ENCODE measurements at regions not wholly inside any gene's neighbourhood (a gene's known extent, or its start where the extent isn't known, plus 50 kb on each side); places are given as distances from the start of the nearest gene placed in this dataset.

DNA sequence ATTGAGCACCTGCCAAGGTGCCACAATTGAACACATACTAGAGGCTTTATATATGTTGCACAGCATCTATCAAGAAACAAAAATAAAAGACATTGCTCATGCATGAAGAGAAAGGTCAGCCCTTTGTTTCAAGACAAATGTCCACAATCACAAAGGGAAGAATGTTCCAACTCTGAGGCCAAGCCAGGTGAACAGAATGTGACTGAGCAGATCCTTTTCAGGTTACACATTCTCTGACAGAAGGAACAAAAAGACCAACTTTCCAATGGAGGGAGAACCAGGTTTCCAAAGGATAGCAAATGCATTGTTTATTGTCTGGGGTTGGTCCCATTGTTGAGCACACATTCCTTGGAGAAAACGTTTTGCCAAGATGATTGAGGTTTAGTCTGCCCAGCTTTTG is 50.2 kb upstream of the FAM174B start:
- peaks cover 6 to 14% of the 10 kb centered on the region in 2 donors for H3K27me3 Mint-ChIP-seq
- H3K36me3 Mint-ChIP-seq, result no peaks in the 10 kb centered on the region
- H3K4me3 Mint-ChIP-seq, result no peak overlapping the region
- DNase-seq (ENCODE audit: low spot score), result no peak
- ATAC-seq, result no peak
- no peak overlapping the region for H3K27ac Mint-ChIP-seq
- no peaks in the 10 kb centered on the region for H3K9me3 Mint-ChIP-seq
- peaks cover 0 to 3% of the 10 kb centered on the region in 2 donors for H3K4me1 Mint-ChIP-seq (ENCODE audit: low read depth in 2 of 2)

DNA sequence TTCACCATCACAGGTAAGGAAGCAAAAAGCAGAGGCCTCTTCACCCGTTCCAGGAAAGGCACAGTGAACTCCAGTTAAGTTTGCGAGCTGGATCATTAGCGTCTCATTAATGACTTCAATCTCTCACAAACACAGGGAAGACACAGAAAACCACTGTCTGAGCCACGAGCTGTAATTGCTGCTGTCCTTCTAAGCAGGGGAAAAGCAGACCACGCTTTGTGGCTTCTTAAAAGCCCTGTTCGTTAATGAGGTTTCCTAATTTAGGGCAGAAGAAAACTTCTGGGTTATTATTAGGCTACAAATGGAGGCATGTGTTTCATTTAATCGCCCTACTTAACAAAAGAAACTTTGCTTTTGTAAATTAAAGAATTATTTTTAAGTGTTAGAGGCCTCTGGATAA is 50.6 kb upstream of the FAM174B start:
- no peaks in the 10 kb centered on the region for H3K36me3 Mint-ChIP-seq
- no peak for DNase-seq (ENCODE audit: low spot score)
- no peak overlapping the region for H3K4me3 Mint-ChIP-seq
- no peaks in the 10 kb centered on the region for H3K9me3 Mint-ChIP-seq
- peaks cover 6 to 11% of the 10 kb centered on the region in 2 donors for H3K27me3 Mint-ChIP-seq
- H3K4me1 Mint-ChIP-seq (ENCODE audit: low read depth in 2 of 2), result peaks cover 0 to 3% of the 10 kb centered on the region in 2 donors
- ATAC-seq, result no peak
- no peak overlapping the region for H3K27ac Mint-ChIP-seq

DNA sequence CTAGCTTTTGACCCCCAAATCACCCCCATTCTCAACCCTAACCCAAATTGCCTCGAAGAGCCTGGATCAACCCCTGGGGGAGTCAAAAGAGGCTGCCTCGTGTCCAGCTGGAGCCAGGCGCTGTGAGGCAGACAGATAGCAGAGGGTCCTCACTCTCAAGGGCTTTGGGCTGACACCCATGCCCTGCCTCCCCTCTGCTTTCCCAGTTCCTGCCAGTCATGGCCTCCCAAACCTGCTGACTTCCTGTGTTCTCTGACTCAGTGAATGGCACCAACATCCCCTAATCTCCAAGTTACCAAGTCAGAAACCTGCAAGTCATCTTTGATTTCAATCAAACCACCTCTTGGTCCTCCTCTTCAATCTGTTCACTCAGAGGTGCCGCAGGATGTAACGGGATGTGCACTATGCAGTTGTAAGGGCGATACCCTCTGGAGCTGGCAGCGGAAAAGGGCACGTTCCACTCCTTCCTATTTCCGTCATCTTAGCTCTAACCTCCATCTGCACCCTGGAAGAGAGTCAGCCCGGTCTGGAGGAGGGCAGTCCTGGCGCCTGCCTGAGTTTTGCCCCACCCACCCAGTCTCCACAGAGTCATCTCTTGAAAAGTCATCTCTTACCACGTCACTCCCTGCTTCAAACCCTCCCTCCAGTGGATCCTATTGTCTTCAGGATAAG is 52.4 kb upstream of the FAM174B start:
- no peak overlapping the region for H3K27ac Mint-ChIP-seq
- ATAC-seq, result no peak

DNA sequence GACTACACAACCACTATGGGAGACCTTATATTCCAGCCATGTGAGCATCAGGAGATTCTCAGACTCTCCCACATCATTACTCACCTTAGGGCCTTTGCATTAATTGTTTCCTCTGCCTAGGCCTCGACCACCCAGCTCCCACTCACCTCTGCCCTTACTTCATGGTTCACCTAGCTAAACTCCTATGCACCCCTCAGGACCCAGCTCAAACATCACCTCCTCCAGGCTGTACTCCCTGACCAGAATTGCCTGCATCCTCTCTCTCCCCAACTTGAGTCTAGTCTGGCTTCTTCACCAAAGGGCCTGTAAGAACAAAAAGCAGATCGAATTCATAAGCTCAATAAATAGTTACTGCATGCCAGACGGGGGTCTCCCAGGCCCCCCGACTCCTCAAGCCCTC is 53.1 kb upstream of the FAM174B start:
- Mint-ChIP-seq H3K9me3 (no peaks in the 10 kb centered on the region), H3K36me3 (no peaks in the 10 kb centered on the region), H3K27ac (no peak overlapping the region), H3K4me3 (no peak overlapping the region), H3K4me1 (ENCODE audit: low read depth in 2 of 2) (peaks cover 0 to 3% of the 10 kb centered on the region in 2 donors), H3K27me3 (peaks cover 10 to 13% of the 10 kb centered on the region in 2 donors)
- DNase-seq (ENCODE audit: low spot score), result no peak
- peak in 1 of 2 donors; percentile 14 for ATAC-seq

More for the DNA sequence above, 52.4 kb upstream of the FAM174B start:
- Mint-ChIP-seq H3K4me1 (ENCODE audit: low read depth in 2 of 2) (peaks cover 0 to 3% of the 10 kb centered on the region in 2 donors), H3K36me3 (no peaks in the 10 kb centered on the region), H3K27me3 (peaks cover 6 to 18% of the 10 kb centered on the region in 2 donors), H3K4me3 (no peak overlapping the region), H3K9me3 (no peaks in the 10 kb centered on the region)
- DNase-seq (ENCODE audit: low spot score), result no peak

DNA sequence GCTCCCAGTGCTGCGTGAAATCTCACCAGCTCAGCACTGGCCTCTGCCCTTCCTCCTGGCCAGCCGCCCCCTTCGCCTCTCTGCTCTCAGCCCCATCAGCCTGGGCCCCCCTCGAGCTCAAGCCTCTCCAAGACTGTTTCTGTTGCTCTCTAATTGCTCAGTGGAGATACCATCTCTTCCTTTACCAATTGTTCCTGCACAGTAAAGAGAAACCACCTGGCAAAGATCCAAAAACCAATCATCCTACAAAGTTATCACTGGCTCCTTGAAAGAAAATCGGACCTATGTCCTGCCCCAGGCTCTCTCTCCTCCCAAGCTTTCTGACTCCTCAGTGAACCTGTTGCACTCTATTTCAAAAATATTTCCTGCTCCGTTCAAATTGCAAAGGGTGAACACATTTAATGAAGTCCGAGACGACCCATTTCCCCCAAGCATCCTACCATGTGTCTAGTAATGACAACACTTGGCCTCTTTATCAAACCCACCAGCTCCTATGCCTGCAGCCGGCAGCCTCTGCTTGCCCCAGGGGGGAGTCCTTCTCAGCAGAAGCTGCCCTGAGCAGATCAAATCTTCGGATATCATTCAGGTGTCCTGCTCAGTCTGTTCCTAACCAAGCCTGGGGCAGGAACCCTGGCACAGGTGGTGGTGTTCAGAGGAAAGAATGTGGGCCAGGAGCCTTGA is 53.7 kb upstream of the FAM174B start:
- peaks cover 0 to 6% of the 10 kb centered on the region in 2 donors for H3K4me1 Mint-ChIP-seq (ENCODE audit: low read depth in 2 of 2)
- peaks cover 13 to 19% of the 10 kb centered on the region in 2 donors for H3K27me3 Mint-ChIP-seq
- no peak overlapping the region for H3K27ac Mint-ChIP-seq
- H3K36me3 Mint-ChIP-seq, result no peaks in the 10 kb centered on the region
- no peak for DNase-seq (ENCODE audit: low spot score)
- no peak for ATAC-seq
- no peak overlapping the region for H3K4me3 Mint-ChIP-seq
- H3K9me3 Mint-ChIP-seq, result no peaks in the 10 kb centered on the region

DNA sequence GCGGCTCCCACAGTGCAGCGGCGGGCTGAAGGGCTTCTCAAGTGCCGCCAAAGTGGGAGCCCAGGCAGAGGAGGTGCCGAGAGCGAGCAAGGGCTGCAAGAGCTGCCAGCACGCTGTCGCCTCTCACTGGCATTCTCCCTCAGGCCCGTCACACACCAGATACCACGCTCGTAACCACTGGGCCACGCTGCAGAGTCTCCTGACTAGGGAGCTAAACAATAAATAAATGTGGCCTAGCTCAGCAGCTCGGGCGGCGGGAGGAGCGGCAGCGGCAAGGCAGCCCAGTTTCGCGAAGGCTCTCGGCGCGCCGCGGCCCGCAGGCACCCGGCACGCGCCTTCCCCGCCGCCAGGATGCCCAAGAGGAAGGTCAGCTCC is 55.9 kb upstream of the FAM174B start:
- Mint-ChIP-seq H3K27me3 (peaks cover 13 to 31% of the 10 kb centered on the region in 2 donors), H3K4me1 (ENCODE audit: low read depth in 2 of 2) (peaks cover 4 to 11% of the 10 kb centered on the region in 2 donors), H3K36me3 (no peaks in the 10 kb centered on the region), H3K9me3 (no peaks in the 10 kb centered on the region), H3K4me3 (no peak overlapping the region), H3K27ac (no peak overlapping the region)
- ATAC-seq (no peak), DNase-seq (ENCODE audit: low spot score) (no peak)

DNA sequence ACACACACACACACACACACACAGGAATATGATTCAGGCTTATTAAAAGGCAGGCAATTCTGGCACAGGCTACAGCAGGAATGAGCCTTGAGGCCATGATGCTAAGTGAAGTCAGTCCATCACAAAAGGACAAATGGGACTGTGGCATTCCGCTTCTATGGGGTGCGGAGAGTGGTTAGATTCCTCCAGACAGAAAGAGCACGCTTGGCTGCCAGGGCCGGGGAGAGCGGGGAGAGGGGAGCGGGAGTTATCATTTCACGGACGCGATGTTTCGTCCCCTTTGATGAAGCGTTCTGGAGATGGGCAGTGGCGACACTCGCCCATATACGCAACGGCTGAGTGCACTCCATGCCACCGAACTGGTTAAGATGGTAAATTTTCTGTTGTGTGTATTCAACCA is 58.5 kb upstream of the FAM174B start:
- H3K36me3 Mint-ChIP-seq, result no peaks in the 10 kb centered on the region
- H3K4me1 Mint-ChIP-seq (ENCODE audit: low read depth in 2 of 2), result peaks cover 4 to 11% of the 10 kb centered on the region in 2 donors
- no peak for DNase-seq (ENCODE audit: low spot score)
- ATAC-seq, result peak; percentile 17 to 47
- H3K9me3 Mint-ChIP-seq, result no peaks in the 10 kb centered on the region
- H3K4me3 Mint-ChIP-seq, result peak overlapping the region; percentile 83
- no peak overlapping the region for H3K27ac Mint-ChIP-seq
- peaks cover 11 to 26% of the 10 kb centered on the region in 2 donors for H3K27me3 Mint-ChIP-seq

DNA sequence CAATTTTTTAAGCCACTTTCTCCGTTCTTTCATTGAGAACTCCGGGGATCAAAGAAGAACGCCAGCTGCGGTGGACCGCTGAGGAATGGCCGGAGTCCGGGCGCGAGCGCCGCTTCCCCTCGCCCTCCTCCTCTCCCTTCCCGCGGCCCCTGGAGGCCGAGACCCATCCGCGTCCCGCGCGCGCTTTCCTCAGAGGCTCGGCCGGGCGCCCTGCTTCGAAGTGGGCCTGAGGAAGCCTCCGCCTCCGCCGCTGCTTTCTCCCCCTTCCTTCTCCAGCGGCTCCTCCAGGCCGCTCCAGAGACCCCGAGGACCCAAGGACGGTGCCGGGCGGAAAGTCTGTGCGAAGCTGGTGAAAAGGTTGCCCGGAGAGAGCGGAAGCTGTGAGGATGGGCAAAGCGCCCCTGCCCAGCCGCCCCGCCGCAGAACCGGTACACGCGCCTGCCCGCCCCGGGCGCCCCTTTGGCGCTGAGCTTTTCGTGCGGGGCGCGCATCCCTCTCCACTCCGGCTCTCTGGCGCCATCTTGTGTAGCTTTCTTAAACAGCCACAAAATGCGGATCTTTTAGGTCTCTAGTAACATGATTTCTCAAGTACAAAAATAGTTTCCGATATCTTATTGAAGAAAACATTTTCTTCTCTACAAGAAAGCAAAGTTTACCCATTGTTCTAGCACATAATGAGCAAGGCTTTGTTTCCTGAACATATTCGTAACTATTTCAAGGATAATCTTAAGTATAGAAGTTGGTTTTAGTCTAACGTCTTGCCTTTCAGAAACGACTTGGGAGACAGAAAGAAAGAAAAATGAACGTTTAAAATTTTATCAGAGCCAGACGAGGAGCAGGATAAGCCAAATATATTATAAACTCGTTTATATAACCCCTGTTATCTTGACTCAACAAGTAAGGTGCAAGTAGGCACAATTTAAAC is 59.2 kb upstream of the FAM174B start:
- ATAC-seq (peak; percentile 83 to 90), DNase-seq (ENCODE audit: low spot score) (peak; percentile 84)
- Mint-ChIP-seq H3K27ac (no peak overlapping the region), H3K4me1 (ENCODE audit: low read depth in 2 of 2) (peaks cover 4 to 8% of the 10 kb centered on the region in 2 donors), H3K27me3 (peaks cover 11 to 30% of the 10 kb centered on the region in 2 donors), H3K4me3 (peak overlapping the region; percentile 83), H3K9me3 (no peaks in the 10 kb centered on the region), H3K36me3 (no peaks in the 10 kb centered on the region)

DNA sequence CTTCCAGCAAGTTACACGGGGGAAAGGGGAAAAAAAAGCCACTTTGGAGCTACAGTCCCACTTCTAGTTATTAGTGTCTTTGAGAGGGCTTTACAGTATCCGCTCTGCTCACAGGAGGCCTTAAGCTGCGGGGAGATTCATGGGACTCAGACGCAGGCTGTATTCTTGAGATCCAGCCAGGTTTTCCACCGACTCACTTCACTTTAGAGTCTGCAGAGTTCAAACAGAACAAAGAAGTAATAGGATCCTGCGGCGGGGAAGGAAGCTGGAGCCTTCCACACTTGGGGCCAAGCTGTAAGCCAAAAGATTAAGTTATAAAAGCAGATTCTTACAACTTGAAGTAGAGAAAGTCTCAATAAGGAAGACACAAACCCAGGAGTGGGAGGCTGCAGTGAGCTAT is 60.2 kb upstream of the FAM174B start:
- Mint-ChIP-seq H3K36me3 (no peaks in the 10 kb centered on the region), H3K9me3 (no peaks in the 10 kb centered on the region), H3K4me3 (no peak overlapping the region), H3K27ac (no peak overlapping the region), H3K27me3 (peaks cover 13 to 39% of the 10 kb centered on the region in 2 donors), H3K4me1 (ENCODE audit: low read depth in 2 of 2) (peaks cover 4 to 8% of the 10 kb centered on the region in 2 donors)
- no peak for DNase-seq (ENCODE audit: low spot score)
- no peak for ATAC-seq

DNA sequence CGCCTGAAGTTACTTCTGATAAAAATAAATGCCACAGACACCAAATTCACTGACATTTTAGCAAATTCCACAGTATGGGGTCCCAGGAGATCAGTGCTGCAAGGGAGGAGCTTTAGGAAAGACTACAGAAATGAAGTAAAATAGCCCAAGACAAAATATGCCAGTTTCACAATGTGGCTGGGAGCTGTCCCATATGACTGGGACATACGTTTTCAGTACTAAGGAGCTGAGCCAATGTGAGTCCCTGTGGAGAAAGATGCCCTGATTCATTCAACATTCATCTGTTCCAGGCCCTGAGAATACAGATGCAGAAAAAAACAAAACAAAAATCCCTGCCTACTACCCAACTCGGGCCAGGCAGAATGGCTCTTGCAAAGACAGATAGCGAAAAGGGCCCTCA is 63.4 kb upstream of the FAM174B start:
- Mint-ChIP-seq H3K9me3 (no peaks in the 10 kb centered on the region), H3K4me1 (ENCODE audit: low read depth in 2 of 2) (peaks cover 4 to 8% of the 10 kb centered on the region in 2 donors), H3K4me3 (no peak overlapping the region), H3K27ac (no peak overlapping the region), H3K27me3 (peaks cover 11 to 29% of the 10 kb centered on the region in 2 donors), H3K36me3 (no peaks in the 10 kb centered on the region)
- no peak for ATAC-seq
- DNase-seq (ENCODE audit: low spot score), result no peak

DNA sequence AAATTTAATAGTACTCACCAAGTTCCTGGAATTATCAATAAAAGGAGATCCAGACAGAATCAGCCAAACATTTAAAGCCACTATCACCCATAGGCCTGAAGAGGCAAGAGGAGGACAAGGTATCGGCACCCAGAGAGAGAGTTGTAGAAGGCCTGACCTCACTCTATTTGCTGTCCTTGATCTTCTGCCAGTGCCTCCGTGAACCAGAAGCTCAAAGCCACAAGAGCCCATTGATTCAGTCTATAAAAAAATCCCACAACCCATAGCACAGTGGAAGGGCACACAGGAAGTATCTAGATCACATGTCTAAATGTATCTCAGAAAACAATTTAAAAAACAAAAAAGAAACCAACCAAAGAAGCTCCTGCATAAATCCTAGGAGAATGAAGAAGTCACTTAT is 68.6 kb upstream of the FAM174B start:
- Mint-ChIP-seq H3K27ac (no peak overlapping the region), H3K4me3 (no peak overlapping the region), H3K4me1 (ENCODE audit: low read depth in 2 of 2) (peaks cover 0 to 4% of the 10 kb centered on the region in 2 donors), H3K36me3 (no peaks in the 10 kb centered on the region), H3K27me3 (peaks cover 6 to 14% of the 10 kb centered on the region in 2 donors), H3K9me3 (no peaks in the 10 kb centered on the region)
- ATAC-seq, result no peak
- DNase-seq (ENCODE audit: low spot score), result no peak

DNA sequence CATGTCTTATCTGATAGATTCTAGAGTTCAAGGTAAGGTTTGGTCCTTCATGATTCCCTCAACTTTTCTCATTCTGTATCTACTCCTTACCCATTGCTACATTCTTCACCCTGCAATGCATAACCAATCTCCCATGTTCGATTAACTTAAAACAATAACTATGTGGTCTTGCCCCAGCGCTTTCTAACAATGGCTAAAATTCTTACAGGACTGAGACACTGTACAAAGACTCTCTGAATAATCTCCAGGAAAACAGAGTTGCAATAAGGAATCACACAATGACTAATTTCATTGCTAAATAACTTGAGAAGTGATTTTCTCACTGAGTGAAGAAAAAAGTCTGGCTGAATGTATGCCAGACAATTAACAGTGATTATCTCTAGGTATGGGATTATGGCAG is 69.6 kb upstream of the FAM174B start:
- Mint-ChIP-seq H3K36me3 (no peaks in the 10 kb centered on the region), H3K4me3 (no peak overlapping the region), H3K27ac (no peak overlapping the region), H3K27me3 (peaks cover 5 to 6% of the 10 kb centered on the region in 2 donors), H3K4me1 (ENCODE audit: low read depth in 2 of 2) (peaks cover 0 to 4% of the 10 kb centered on the region in 2 donors), H3K9me3 (no peaks in the 10 kb centered on the region)
- no peak for DNase-seq (ENCODE audit: low spot score)
- ATAC-seq, result no peak

DNA sequence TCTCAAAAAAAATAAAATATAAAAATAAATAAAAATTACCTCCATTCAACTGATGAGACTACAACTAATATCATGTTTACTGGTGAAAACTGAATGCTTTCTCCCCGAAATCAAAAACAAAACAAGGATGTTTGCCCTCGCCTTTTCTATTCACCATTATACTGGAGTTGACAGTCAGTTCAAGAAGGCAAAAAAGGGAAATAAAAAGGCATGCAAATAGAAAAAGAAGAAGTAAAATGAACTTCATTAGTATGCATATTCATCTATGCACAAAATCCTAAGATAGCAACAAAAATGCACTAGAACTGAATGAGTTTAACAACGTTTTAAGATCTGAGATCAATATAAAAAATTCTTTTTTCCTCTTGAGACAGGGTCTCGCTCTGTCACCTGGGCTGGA is 72.7 kb upstream of the FAM174B start:
- Mint-ChIP-seq H3K4me3 (no peak overlapping the region), H3K27me3 (peaks cover 2 to 12% of the 10 kb centered on the region in 2 donors), H3K27ac (no peak overlapping the region), H3K36me3 (no peaks in the 10 kb centered on the region), H3K9me3 (no peaks in the 10 kb centered on the region), H3K4me1 (ENCODE audit: low read depth in 2 of 2) (peaks cover 0 to 4% of the 10 kb centered on the region in 2 donors)
- DNase-seq (ENCODE audit: low spot score), result no peak
- no peak for ATAC-seq

Data from natural killer cell treated with Interleukin-12 subunit alpha and Interleukin-12 subunit beta and Interleukin-15 and Interleukin-18, amount 100 ng/mL, for 72 hours (primary cell).